ENCODE measurements at regions not wholly inside any gene's neighbourhood (a gene's known extent, or its start where the extent isn't known, plus 50 kb on each side); places are given as distances from the start of the nearest gene placed in this dataset.
"Not testable (repeated sequence)": the region's sequence is repeated elsewhere in the genome, so short reads cannot be mapped to it uniquely, and the experiment has no call there.

DNA sequence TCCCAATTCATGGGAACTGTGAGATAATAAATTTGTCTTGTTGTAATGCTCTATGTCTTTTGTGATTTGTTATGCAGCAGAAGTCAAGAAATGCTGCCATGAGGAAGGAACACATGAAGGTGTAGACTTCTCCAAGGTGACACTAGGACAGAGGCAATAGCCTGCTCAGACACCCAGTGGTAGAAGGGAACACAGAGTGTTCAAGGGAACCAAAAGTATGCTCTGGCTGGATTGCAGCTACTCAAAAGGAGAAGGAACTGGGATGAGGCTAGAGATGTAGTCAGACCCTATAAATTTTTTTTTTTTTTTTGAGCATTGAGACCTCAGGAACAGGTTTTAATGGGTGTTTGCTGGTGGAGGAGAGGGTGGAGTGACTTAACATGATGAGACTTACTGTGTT is 232.5 kb downstream of the PARP8 start:
- no peak for DNase-seq

DNA sequence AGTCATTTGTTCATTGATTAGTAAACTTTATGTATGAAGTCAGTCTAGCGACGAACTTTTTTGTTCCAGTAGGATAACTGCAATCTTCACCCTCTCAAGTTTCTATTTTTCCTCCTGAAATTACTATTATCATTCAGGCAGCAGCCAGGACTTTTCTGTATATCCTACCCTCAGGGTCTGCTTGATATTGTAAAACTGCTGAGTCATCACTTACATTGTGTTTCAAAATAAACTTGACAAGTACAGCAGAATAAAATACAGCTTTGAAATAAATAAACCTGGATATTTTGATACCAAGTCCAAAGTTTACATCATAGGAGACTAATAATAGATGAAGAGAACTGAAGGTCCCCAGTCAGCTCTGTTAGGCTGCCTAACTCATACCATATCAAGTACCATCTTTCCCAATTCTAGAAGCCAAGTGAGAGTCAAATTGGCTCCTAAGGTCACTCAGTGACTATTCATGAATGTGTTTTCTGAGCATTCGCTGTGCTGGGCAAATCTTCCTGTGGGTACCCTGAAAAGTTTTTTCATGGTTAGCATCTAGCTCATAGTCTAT is 234.6 kb downstream of the PARP8 start:
- DNase-seq, result no peak

- no peak for DNase-seq
These were observed 237.2 kb downstream of the PARP8 start for GRCh38 chr5:50903651-50904050.

GRCh38 chr5:50905996-50906570 is 239.6 kb downstream of the PARP8 start:
- no peak for DNase-seq

GRCh38 chr5:50920160-50920559 is 253.7 kb downstream of the PARP8 start:
- DNase-seq, result not testable (repeated sequence)

DNA sequence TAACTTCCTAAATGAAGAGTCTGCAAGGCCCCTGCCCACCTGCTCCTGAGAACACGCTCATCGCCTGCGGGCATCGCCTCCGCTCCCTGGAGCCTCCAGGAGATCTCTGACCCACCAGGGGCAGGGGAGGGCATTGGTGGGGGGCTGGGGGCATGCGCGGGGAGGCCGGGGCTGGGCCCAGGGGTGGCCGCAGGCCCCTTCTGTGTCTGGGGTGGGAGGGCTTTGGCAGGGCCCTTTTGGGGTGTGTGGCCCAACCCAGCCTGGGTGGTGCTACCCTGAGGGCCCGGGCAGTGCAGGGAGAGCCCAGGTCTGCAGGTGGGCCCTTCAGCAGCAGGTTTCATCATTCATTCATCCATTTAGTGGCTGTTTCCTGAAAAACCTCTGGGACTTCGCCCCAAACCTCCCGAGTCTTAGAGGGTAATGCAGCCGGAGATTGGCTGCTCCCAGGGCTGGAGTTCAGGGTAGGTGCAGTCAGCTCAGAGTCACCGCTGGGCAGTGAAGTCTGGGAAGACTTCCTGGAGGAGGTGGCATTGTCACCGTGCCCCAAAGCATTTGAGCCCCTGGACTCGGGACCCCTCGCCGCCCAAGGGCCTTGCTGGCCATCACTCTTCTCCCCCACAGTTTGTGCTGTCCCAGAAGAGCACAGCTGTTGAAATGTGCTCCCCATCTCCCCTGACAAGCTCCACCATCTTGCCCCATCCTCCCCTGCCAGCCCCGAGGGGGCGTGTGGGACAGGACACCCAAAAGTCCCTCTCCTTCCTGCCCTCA is 255.1 kb downstream of the PARP8 start:
- DNase-seq, result no peak

DNA sequence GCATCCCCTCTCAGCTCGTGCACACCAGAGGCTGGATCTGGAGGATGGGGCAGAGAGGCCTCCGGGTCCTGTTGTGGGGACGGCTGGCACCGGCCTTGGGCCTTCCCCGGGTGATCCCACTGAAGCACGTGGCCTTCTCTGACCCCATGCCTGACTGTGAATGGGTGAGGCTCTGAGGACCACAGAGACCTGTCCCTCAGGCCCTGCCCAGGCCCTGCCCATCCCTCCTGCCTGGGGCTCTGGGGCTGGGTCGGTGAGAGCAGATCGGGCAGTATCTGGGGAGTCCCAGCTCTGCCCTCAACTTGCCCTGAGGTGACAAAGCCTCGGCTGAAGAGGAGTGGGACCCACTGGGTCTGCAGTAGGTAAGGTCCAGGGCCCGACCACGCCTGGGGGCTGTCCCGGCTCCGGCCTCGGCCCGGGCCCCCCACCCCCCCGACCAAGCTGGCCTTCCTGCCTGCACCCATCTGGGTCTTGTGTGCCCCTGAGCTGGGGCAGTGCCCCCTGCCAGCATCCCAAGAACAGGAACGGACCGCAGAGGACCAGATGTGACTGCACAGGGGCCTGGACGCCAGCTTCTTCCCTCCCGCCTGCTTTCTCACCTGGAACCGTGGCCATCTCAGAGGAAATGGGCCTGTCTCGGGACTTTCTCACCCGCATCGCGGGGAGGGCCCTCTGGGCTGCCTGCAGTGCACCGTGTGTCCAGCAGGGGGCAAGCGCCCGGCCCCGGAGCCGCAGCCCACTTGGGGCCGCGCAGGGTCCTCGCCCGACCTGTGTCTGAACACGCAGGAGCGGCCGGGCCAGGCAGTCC is 255.9 kb downstream of the PARP8 start:
- peak; percentile 60 for DNase-seq

- DNase-seq, result no peak
These were observed 256.7 kb downstream of the PARP8 start for GRCh38 chr5:50922942-50923767.

- no peak for DNase-seq
These were observed 257.5 kb downstream of the PARP8 start for GRCh38 chr5:50923768-50924494.

DNA sequence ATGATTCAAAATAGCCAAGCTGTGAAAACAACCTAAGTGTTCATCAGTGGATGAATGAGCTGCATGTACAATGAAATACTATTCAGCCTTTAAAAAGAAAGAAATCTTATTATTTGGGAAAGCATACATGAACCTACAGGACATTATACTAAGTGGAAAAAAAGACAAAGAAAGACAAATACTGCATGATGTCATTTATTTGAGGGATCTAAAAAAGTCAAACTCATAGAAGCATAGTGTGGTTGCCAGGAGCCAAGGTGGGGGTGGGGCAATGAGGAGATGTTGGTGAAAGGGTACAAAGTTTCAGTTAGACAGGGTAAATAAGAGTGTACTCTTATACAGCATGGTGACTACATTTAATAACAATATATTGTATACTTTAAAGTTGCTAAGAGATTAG is 261.5 kb downstream of the PARP8 start:
- DNase-seq, result no peak

DNA sequence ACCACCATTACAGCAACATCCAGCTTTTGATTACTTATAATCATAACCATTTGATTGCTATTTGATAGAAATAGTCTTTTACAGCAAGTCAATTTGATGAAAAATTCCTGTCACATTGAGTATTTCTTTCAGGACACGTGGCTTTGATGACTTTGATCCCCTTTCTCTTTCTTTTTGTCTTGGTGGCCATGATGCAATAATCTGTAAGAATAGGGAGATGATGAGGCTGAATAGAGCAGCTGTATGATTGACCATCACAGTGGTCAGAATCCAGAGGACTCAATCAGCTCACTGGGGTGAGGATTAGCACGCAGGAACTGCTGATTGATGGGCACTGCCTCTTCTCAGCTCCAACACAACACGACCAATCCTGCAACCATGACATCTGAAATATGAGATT is 262.7 kb downstream of the PARP8 start:
- no peak for DNase-seq

GRCh38 chr5:50934343-50934742 is 267.9 kb downstream of the PARP8 start:
- DNase-seq, result no peak

DNA sequence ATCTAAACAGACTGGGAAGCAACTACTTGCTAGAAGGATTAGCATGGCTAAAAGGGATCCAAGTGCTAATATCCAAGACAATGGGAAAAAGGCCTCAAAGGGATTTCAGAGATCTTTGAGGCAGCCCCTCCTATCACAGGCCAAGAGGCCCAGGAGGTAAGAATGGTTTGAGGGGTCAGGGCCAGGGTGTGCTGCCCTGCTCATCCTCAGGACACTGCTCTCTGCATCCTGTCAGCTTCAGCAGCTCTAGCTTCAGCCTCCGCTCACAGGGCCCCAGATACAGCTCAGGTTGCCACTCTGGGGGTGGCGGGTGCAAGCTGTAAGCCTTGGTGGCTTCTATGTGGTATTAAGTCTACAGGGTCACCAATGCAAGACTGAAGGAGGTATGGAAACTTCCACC is 278.7 kb downstream of the PARP8 start:
- DNase-seq, result no peak

DNA sequence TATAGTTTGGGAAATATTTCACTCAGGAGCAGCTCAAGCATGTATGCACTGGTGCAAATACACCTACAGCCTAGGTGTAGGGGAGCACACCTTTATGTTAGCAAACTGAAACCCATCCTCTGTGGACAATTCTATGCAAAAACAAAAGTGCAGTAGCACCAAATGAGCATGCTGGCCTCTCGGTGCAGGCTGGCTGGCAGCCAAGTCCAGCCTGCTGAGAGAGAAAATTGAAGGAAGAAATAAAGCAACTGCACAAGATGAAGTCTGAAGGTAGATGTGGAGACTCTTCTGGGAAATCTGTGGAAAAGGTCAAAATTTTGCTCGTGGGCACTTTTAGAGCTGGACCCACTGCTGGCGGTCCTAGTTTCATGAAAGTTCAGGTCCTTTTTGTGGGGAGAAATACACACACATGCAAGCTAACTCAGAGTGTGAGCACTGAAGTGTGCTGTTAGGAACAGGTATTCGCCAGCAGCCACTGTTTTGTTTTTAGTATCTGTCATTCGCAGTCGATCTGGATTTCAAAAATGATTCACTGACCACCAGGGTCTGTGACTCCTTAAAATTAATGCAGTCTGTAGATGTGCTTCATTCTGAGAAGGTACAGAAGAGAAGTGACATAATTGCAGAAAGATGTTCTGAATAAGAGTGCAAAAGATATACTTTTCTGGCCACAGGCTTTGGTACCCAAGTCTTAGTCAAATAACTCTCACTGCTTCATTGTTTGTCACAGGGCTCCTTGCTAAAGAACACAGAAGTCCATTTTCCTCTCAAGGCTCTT is 281.7 kb downstream of the PARP8 start:
- no peak for DNase-seq

GRCh38 chr5:50953290-50953689 is 286.9 kb downstream of the PARP8 start:
- DNase-seq, result no peak

- DNase-seq, result no peak
These were observed 292.5 kb downstream of the PARP8 start for GRCh38 chr5:50958852-50959457.

- peak; percentile 87 for DNase-seq
These were observed 296.8 kb downstream of the PARP8 start for GRCh38 chr5:50962934-50963872.

GRCh38 chr5:50963971-50964745 is 297.7 kb downstream of the PARP8 start:
- DNase-seq, result no peak
